GM12878 (cell line): ENCODE measurements at regions not wholly inside any gene's neighbourhood (a gene's known extent, or its start where the extent isn't known, plus 50 kb on each side); places are given as distances from the start of the nearest gene placed in this dataset.

Source experiments
- ATAC-seq: fragments of 200-7000 bp; cut with Tn5 transposase; 3 replicates; pipeline ENCODE4 v1.9.1; 2020; ENCODE audit warnings: mild to moderate bottlenecking, moderate library complexity
- BruUV-seq: library from RNA; stranded (reverse); fragments of 400-500 nt; replicated peaks from 2 replicates; lab custom pipeline; 2021; lab: Mats Ljungman, UMichigan
- CTCF ChIA-PET: fragments of 300-600 bp; sonication (Branson Sonifier 250); formaldehyde crosslinking; extraction: SDS; loops from one replicate; lab custom pipeline; 2021; ENCODE audit warnings: inconsistent platforms; lab: Yijun Ruan, JAX
- POLR2A ChIA-PET: fragments of 350-600 bp; formaldehyde crosslinking; extraction: SDS; loops from one replicate; lab custom pipeline; 2021; ENCODE audit warnings: inconsistent platforms; lab: Charles Lee
- RAD21 ChIA-PET: fragments of 300-600 bp; sonication (Branson Sonifier 250); formaldehyde crosslinking; loops from one replicate; lab custom pipeline; 2023; ENCODE audit warnings: antibody characterized with exemption; ENCODE audit not compliant: unreplicated experiment; lab: Charles Lee
- SMC1A ChIA-PET: fragments of 300-600 bp; sonication (Branson Sonifier 250); formaldehyde crosslinking; loops from one replicate; lab custom pipeline; 2023; ENCODE audit not compliant: unreplicated experiment, uncharacterized antibody; lab: Charles Lee
- DNase-seq: peaks from one replicate; pipeline ENCODE4 v3.0.0-alpha.2; 2011; ENCODE audit warnings: low read depth, low spot score
- FAIRE-seq: peaks from 3 replicates; lab custom pipeline; 2011; peaks lifted over from hg19 to GRCh38; lab: Jason Lieb, UNC
- H2AFZ ChIP-seq: 2 replicates; pipeline ENCODE4 v1.6.0; 2011; ENCODE audit warnings: low read depth, low read length, control low read depth; ENCODE audit not compliant: control insufficient read depth
- H3K27ac ChIP-seq: 2 replicates; pipeline ENCODE4 v1.5.1; 2011; ENCODE audit warnings: control low read depth; ENCODE audit not compliant: control insufficient read depth, insufficient read depth
- H3K27me3 ChIP-seq, 2 experiments: replicated peaks in 1 of 2; 2 replicates each; pipeline versions ENCODE4 v1.6.0 to v1.6.1; 2011; ENCODE audit warnings: low read length in 1 of 2; ENCODE audit not compliant: control insufficient read depth in 2 of 2, insufficient read depth in 2 of 2
- H3K36me3 ChIP-seq, 2 experiments: 2 replicates each; pipeline ENCODE4 v1.5.1; 2011; ENCODE audit warnings: low read length in 1 of 2; ENCODE audit not compliant: control insufficient read depth in 2 of 2, insufficient read depth in 2 of 2
- H3K4me1 ChIP-seq: 2 replicates; pipeline ENCODE4 v1.6.1; 2011; ENCODE audit warnings: mild to moderate bottlenecking, low read length, moderate library complexity, mixed read lengths; ENCODE audit not compliant: control insufficient read depth, insufficient read depth
- H3K4me2 ChIP-seq: 2 replicates; pipeline ENCODE4 v1.6.0; 2011; ENCODE audit warnings: control low read depth; ENCODE audit not compliant: control insufficient read depth, insufficient read depth
- H3K4me3 ChIP-seq: fragments of 200-600 bp; sonication (generic); 2 replicates; pipeline ENCODE4 v1.5.1; 2016
- H3K79me2 ChIP-seq: 2 replicates; pipeline ENCODE4 v1.6.0; 2011; ENCODE audit warnings: low read length; ENCODE audit not compliant: control insufficient read depth, insufficient read depth
- H3K9ac ChIP-seq: 2 replicates; pipeline ENCODE4 v1.8.0; 2011; ENCODE audit warnings: low read length, control low read depth, mixed read lengths; ENCODE audit not compliant: control insufficient read depth, insufficient read depth
- H3K9me3 ChIP-seq: replicated peaks from 3 replicates; pipeline ENCODE4 v1.5.1; 2011; ENCODE audit warnings: mild to moderate bottlenecking, low read length; ENCODE audit not compliant: control insufficient read depth, insufficient read depth
- H4K20me1 ChIP-seq: 2 replicates; pipeline ENCODE4 v1.6.0; 2011; ENCODE audit not compliant: control insufficient read depth, insufficient read depth
- ASH2L ChIP-seq: fragments of 300-600, 200-600 bp; sonication (generic); IDR thresholded peaks from 2 replicates; pipeline ENCODE4 v1.6.1; 2017; ENCODE audit warnings: low read depth, mild to moderate bottlenecking, borderline replicate concordance
- CREM ChIP-seq: IDR thresholded peaks from 2 replicates; pipeline ENCODE4 v1.6.1; 2014; ENCODE audit warnings: antibody characterized with exemption, low read depth
- DPF2 ChIP-seq: fragments of 450-650 bp; IDR thresholded peaks from 2 replicates; pipeline ENCODE4 v1.6.1; 2017; ENCODE audit warnings: mild to moderate bottlenecking
- EZH2 ChIP-seq: IDR thresholded peaks from 2 replicates; pipeline ENCODE4 v1.6.1; 2012; ENCODE audit warnings: low read depth, mild to moderate bottlenecking, control low read depth, inconsistent platforms, low read length, borderline replicate concordance; ENCODE audit not compliant: control insufficient read depth
- FOS ChIP-seq: IDR thresholded peaks from 3 replicates; pipeline ENCODE4 v1.6.1; 2011; ENCODE audit warnings: borderline replicate concordance; ENCODE audit not compliant: insufficient read length; ENCODE audit errors: extremely low read depth
- NFYB ChIP-seq: IDR thresholded peaks from 2 replicates; pipeline ENCODE4 v1.6.1; 2011; ENCODE audit warnings: low read depth, mild to moderate bottlenecking, low read length, improper control_type of control experiment, moderate library complexity; ENCODE audit not compliant: insufficient read depth
- NR2F1 ChIP-seq: fragments of 450-650 bp; conservative IDR thresholded peaks from 2 replicates; pipeline ENCODE4 v1.6.1; 2017; ENCODE audit warnings: mild to moderate bottlenecking
- POLR2A ChIP-seq: IDR thresholded peaks from 2 replicates; pipeline ENCODE4 v1.6.1; 2011; ENCODE audit warnings: low read depth, mild to moderate bottlenecking, low read length
- SIX5 ChIP-seq: IDR thresholded peaks from 2 replicates; pipeline ENCODE4 v1.6.1; 2011; ENCODE audit warnings: mild to moderate bottlenecking, low read depth, low read length, moderate library complexity; ENCODE audit not compliant: severe bottlenecking
- STAT3 ChIP-seq: IDR thresholded peaks from 2 replicates; pipeline ENCODE4 v1.6.1; 2011; ENCODE audit warnings: low read depth, low read length, improper control_type of control experiment
- TBL1XR1 ChIP-seq: IDR thresholded peaks from 2 replicates; pipeline ENCODE4 v1.6.1; 2012; ENCODE audit warnings: low read depth, low read length, improper control_type of control experiment
- ZNF274 ChIP-seq: IDR thresholded peaks from one replicate; pipeline ENCODE4 v1.8.0; 2011; ENCODE audit not compliant: insufficient read length, insufficient read depth
- WGBS: methylation state at CpG from one replicate; pipeline ENCODE4 v1.1.6; 2016; ENCODE audit warnings: low lambda C conversion rate; ENCODE audit not compliant: insufficient replicate concordance, insufficient coverage; ENCODE audit errors: missing lambda C conversion rate; 5-methylcytosine and 5-hydroxymethylcytosine counted together
- in situ Hi-C: fragments of 300-500 bp; cut with MboI; formaldehyde crosslinking; loops from 9 replicates; pipeline ENCODE4 v1.14.3; 2018; ENCODE audit warnings: mixed read lengths
- intact Hi-C: fragments of 100-400 bp; cut with micrococcal nuclease; formaldehyde crosslinking; loops from one replicate; pipeline ENCODE4 v1.14.2; 2022; ENCODE audit not compliant: unreplicated experiment
- TF ChIP-seq, protein P1 (sequence below): IDR thresholded peaks from 2 replicates; pipeline ENCODE4 v1.6.1; 2012; ENCODE audit warnings: low read depth, low read length, improper control_type of control experiment
- TF ChIP-seq, protein P2 (sequence below): fragments of 450-650 bp; IDR thresholded peaks from 2 replicates; pipeline ENCODE4 v1.6.1; 2017; ENCODE audit warnings: mild to moderate bottlenecking, moderate library complexity

DNA sequence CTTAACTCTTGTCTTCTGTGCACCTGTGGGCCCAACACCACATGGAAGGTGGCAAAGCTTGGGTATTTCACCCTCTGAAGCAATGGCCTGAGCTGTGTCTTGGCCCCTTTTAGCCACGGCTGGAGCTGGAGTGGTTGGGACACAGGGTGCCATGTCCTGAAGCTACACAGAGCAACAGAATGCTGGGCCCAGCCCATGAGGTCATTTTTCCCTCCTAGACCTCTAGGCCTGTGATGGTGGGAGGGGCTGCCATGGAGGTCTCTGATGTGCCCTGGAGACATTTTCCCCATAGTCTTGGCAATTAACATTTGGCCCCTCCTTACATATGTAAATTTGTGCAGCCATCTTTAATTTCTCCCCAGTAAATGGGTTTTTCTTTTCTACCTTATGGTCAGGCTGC is 620.8 kb downstream of the RFPL4B start:
- BruUV-seq = no TSS peak
- TF ChIP-seq STAT3 (no peak), POLR2A (no peak), CREM (no peak), EZH2 (no peak), TBL1XR1 (no peak), DPF2 (no peak), ASH2L (no peak), NFYB (no peak), ZNF274 (no peak), FOS (no peak), NR2F1 (no peak), SIX5 (no peak)
- TF ChIP-seq, protein P1, sequence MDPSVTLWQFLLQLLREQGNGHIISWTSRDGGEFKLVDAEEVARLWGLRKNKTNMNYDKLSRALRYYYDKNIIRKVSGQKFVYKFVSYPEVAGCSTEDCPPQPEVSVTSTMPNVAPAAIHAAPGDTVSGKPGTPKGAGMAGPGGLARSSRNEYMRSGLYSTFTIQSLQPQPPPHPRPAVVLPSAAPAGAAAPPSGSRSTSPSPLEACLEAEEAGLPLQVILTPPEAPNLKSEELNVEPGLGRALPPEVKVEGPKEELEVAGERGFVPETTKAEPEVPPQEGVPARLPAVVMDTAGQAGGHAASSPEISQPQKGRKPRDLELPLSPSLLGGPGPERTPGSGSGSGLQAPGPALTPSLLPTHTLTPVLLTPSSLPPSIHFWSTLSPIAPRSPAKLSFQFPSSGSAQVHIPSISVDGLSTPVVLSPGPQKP = no peak
- TF ChIP-seq, protein P2, sequence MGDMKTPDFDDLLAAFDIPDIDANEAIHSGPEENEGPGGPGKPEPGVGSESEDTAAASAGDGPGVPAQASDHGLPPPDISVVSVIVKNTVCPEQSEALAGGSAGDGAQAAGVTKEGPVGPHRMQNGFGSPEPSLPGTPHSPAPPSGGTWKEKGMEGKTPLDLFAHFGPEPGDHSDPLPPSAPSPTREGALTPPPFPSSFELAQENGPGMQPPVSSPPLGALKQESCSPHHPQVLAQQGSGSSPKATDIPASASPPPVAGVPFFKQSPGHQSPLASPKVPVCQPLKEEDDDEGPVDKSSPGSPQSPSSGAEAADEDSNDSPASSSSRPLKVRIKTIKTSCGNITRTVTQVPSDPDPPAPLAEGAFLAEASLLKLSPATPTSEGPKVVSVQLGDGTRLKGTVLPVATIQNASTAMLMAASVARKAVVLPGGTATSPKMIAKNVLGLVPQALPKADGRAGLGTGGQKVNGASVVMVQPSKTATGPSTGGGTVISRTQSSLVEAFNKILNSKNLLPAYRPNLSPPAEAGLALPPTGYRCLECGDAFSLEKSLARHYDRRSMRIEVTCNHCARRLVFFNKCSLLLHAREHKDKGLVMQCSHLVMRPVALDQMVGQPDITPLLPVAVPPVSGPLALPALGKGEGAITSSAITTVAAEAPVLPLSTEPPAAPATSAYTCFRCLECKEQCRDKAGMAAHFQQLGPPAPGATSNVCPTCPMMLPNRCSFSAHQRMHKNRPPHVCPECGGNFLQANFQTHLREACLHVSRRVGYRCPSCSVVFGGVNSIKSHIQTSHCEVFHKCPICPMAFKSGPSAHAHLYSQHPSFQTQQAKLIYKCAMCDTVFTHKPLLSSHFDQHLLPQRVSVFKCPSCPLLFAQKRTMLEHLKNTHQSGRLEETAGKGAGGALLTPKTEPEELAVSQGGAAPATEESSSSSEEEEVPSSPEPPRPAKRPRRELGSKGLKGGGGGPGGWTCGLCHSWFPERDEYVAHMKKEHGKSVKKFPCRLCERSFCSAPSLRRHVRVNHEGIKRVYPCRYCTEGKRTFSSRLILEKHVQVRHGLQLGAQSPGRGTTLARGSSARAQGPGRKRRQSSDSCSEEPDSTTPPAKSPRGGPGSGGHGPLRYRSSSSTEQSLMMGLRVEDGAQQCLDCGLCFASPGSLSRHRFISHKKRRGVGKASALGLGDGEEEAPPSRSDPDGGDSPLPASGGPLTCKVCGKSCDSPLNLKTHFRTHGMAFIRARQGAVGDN = no peak
- TF ChIP-seq, all 136 proteins: peak for 0
- H3K4me1 ChIP-seq = no peaks in the 10 kb centered on the region
- H2AFZ ChIP-seq = no peak overlapping the region
- WGBS = 24% methylated on average over 1 of the region's 1 CpG
- DNase-seq (no peak), FAIRE-seq (no peak), ATAC-seq (no peak)
- ChIA-PET RAD21 (no interaction called here), SMC1A (no interaction called here), POLR2A (no interaction called here), CTCF (interaction anchor here (0.8 to 1.0 kb wide), 2 partner anchors 17 to 66 kb away, joined by 3 to 4 read pairs; no protein-coding TSS in a partner anchor)
- no peak overlapping the region for H3K27ac ChIP-seq
- H3K9me3 ChIP-seq = no peaks in the 10 kb centered on the region
- no peaks in the 10 kb centered on the region for H4K20me1 ChIP-seq
- H3K36me3 ChIP-seq = no peaks in the 10 kb centered on the region
- intact Hi-C loops = no loop called here
- H3K79me2 ChIP-seq = no peaks in the 10 kb centered on the region
- H3K4me3 ChIP-seq = no peak overlapping the region
- H3K27me3 ChIP-seq = no peaks in the 10 kb centered on the region
- H3K9ac ChIP-seq = no peak overlapping the region
- no peak overlapping the region for H3K4me2 ChIP-seq
- in situ Hi-C loops = no loop called here
